H1 (cell line): ENCODE measurements at regions not wholly inside any gene's neighbourhood (a gene's known extent, or its start where the extent isn't known, plus 50 kb on each side); places are given as distances from the start of the nearest gene placed in this dataset.

ENCODE experiments used
- CTCF ChIA-PET: fragments of 300-600 bp; sonication (Branson Sonifier 250); formaldehyde crosslinking; loops from one replicate; lab custom pipeline; 2021; ENCODE audit not compliant: partially characterized antibody; lab: Charles Lee
- POLR2A ChIA-PET: fragments of 300-600 bp; sonication (Branson Sonifier 250); formaldehyde crosslinking; loops from one replicate; lab custom pipeline; 2021; ENCODE audit warnings: inconsistent platforms; ENCODE audit not compliant: partially characterized antibody; lab: Charles Lee
- DNase-seq, 2 experiments: peaks; one replicate each; pipeline versions ENCODE4 v3.0.0 to v3.0.0-alpha.2; 2010 to 2022; ENCODE audit warnings: low spot score in 2 of 2, low read depth in 1 of 2, mixed read lengths in 1 of 2
- FAIRE-seq: peaks from 2 replicates; lab custom pipeline; 2011; peaks lifted over from hg19 to GRCh38; lab: Jason Lieb, UNC
- H2AFZ ChIP-seq: 2 replicates; pipeline ENCODE4 v1.8.1; 2012; ENCODE audit warnings: low read length, inconsistent platforms
- H2AK5ac ChIP-seq: 2 replicates; pipeline ENCODE4 v1.6.1; 2013; ENCODE audit warnings: low read depth, low read length
- H2BK120ac ChIP-seq: replicated peaks from 2 replicates; pipeline ENCODE3; 2013; ENCODE audit warnings: low read depth, low read length, inconsistent platforms
- H2BK12ac ChIP-seq: 2 replicates; pipeline ENCODE4 v1.6.1; 2013; ENCODE audit warnings: low read depth, low read length
- H2BK15ac ChIP-seq: 2 replicates; pipeline ENCODE4 v1.6.1; 2013; ENCODE audit warnings: low read length
- H2BK20ac ChIP-seq: 2 replicates; pipeline ENCODE4 v1.6.1; 2013; ENCODE audit warnings: low read length
- H2BK5ac ChIP-seq: 2 replicates; pipeline ENCODE4 v1.6.1; 2013; ENCODE audit warnings: low read depth, low read length
- H3K14ac ChIP-seq: 2 replicates; pipeline ENCODE4 v1.6.1; 2013; ENCODE audit warnings: inconsistent platforms; ENCODE audit not compliant: insufficient read length
- H3K18ac ChIP-seq: 2 replicates; pipeline ENCODE4 v1.6.1; 2013; ENCODE audit warnings: low read length; ENCODE audit errors: extremely low read depth
- H3K23ac ChIP-seq: 2 replicates; pipeline ENCODE4 v1.6.1; 2013; ENCODE audit warnings: inconsistent platforms; ENCODE audit not compliant: insufficient read length
- H3K23me2 ChIP-seq: 2 replicates; pipeline ENCODE4 v1.6.1; 2013; ENCODE audit warnings: low read depth, low read length
- H3K27ac ChIP-seq: 2 replicates; pipeline ENCODE4 v1.6.1; 2011; ENCODE audit warnings: low read depth, low read length, inconsistent platforms
- H3K27me3 ChIP-seq, 4 experiments: replicated peaks in 1 of 4; 1 replicate in 1 of 4; 2 replicates in 3 of 4; pipeline versions ENCODE4 v1.6.1 to v1.8.1; 2011 to 2013; ENCODE audit warnings: low read length in 3 of 4, mild to moderate bottlenecking in 3 of 4, inconsistent platforms in 2 of 4, mixed read lengths in 2 of 4, moderate library complexity in 1 of 4; ENCODE audit not compliant: control insufficient read depth in 3 of 4, insufficient read depth in 3 of 4; ENCODE audit errors: extremely low read depth in 1 of 4
- H3K36me3 ChIP-seq, 4 experiments: 2 replicates each; pipeline versions ENCODE4 v1.6.1 to v1.8.1; 2011 to 2013; ENCODE audit warnings: mild to moderate bottlenecking in 4 of 4, low read length in 3 of 4, moderate library complexity in 2 of 4, control low read depth in 1 of 4, inconsistent platforms in 1 of 4; ENCODE audit not compliant: insufficient read depth in 4 of 4, control insufficient read depth in 2 of 4
- H3K4ac ChIP-seq: replicated peaks from 2 replicates; pipeline ENCODE3; 2013; ENCODE audit warnings: low read length, low read depth, mixed read lengths, inconsistent platforms; ENCODE audit not compliant: insufficient read length
- H3K4me1 ChIP-seq, 4 experiments: replicated peaks in 1 of 4; 1 replicate in 1 of 4; 2 replicates in 3 of 4; pipeline versions ENCODE4 v1.6.1 to v1.8.1; 2011 to 2013; ENCODE audit warnings: low read length in 3 of 4, inconsistent platforms in 2 of 4, mixed read lengths in 1 of 4; ENCODE audit not compliant: insufficient read depth in 4 of 4, control insufficient read depth in 3 of 4
- H3K4me2 ChIP-seq, 2 experiments: 2 replicates each; pipeline versions ENCODE4 v1.6.1 to v1.8.1; 2011 to 2013; ENCODE audit warnings: low read depth in 2 of 2, low read length in 2 of 2, control low read depth in 1 of 2, inconsistent platforms in 1 of 2, mild to moderate bottlenecking in 1 of 2; ENCODE audit not compliant: insufficient read depth in 1 of 2
- H3K4me3 ChIP-seq, 4 experiments: fragments of 200-600, 300-600 bp in 1 of 4; sonication (generic), shearing (Covaris generic), sonication (Bioruptor Twin) in 1 of 4; 2 replicates each; pipeline versions ENCODE4 v1.5.1 to v1.8.1; 2011 to 2016; ENCODE audit warnings: low read length in 4 of 4, low read depth in 3 of 4, control low read depth in 2 of 4, inconsistent platforms in 2 of 4, mild to moderate bottlenecking in 2 of 4, mixed read lengths in 1 of 4, moderate library complexity in 1 of 4; ENCODE audit not compliant: insufficient read depth in 2 of 4; ENCODE audit errors: extremely low read depth in 1 of 4
- H3K56ac ChIP-seq: replicated peaks from 2 replicates; pipeline ENCODE3; 2013; ENCODE audit warnings: low read depth, mild to moderate bottlenecking, mixed read lengths, low read length, inconsistent platforms; ENCODE audit not compliant: insufficient read length
- H3K79me1 ChIP-seq: 2 replicates; pipeline ENCODE4 v1.6.1; 2013; ENCODE audit warnings: low read depth, low read length, control low read depth
- H3K79me2 ChIP-seq, 2 experiments: 2 replicates each; pipeline versions ENCODE4 v1.6.1 to v1.8.1; 2012 to 2013; ENCODE audit warnings: low read length in 2 of 2, mild to moderate bottlenecking in 2 of 2, inconsistent platforms in 1 of 2; ENCODE audit not compliant: insufficient read depth in 2 of 2, control insufficient read depth in 1 of 2
- H3K9ac ChIP-seq, 4 experiments: replicated peaks in 1 of 4; 1 replicate in 1 of 4; 2 replicates in 3 of 4; pipeline versions ENCODE4 v1.6.1 to v1.8.1; 2011 to 2013; ENCODE audit warnings: low read depth in 3 of 4, low read length in 3 of 4, control low read depth in 2 of 4, mild to moderate bottlenecking in 2 of 4, moderate library complexity in 2 of 4, inconsistent platforms in 1 of 4; ENCODE audit errors: extremely low read depth in 1 of 4
- H3K9me3 ChIP-seq, 2 experiments: 2 replicates each; pipeline versions ENCODE4 v1.6.1 to v1.8.1; 2012 to 2013; ENCODE audit warnings: mild to moderate bottlenecking in 2 of 2, moderate library complexity in 2 of 2, control low read depth in 1 of 2, inconsistent platforms in 1 of 2, low read depth in 1 of 2, low read length in 1 of 2, mixed read lengths in 1 of 2; ENCODE audit not compliant: insufficient read depth in 2 of 2
- H4K20me1 ChIP-seq, 2 experiments: replicated peaks in 1 of 2; 2 replicates each; pipeline versions ENCODE3 to v1.8.1; 2011 to 2013; ENCODE audit warnings: inconsistent platforms in 2 of 2, low read length in 2 of 2, mild to moderate bottlenecking in 1 of 2; ENCODE audit not compliant: insufficient read depth in 2 of 2, control insufficient read depth in 1 of 2
- H4K5ac ChIP-seq: 2 replicates; pipeline ENCODE4 v1.6.1; 2013; ENCODE audit warnings: low read length, low read depth, mixed read lengths, inconsistent platforms; ENCODE audit not compliant: insufficient read length
- H4K8ac ChIP-seq: 2 replicates; pipeline ENCODE4 v1.8.0; 2013; ENCODE audit warnings: mild to moderate bottlenecking, moderate library complexity, low read length, inconsistent platforms; ENCODE audit not compliant: insufficient read depth; ENCODE audit errors: extremely low read depth
- H4K91ac ChIP-seq: replicated peaks from 2 replicates; pipeline ENCODE3; 2013; ENCODE audit warnings: low read length, mixed read lengths, inconsistent platforms; ENCODE audit not compliant: insufficient read length
- POLR2A ChIP-seq, 2 experiments: IDR thresholded peaks; 1 replicate in 1 of 2; 2 replicates in 1 of 2; pipeline ENCODE4 v1.6.1; 2011; ENCODE audit warnings: low read depth in 2 of 2, low read length in 2 of 2, mild to moderate bottlenecking in 2 of 2; ENCODE audit errors: control extremely low read depth in 1 of 2
- RAD21 ChIP-seq, 2 experiments: IDR thresholded peaks in 1 of 2; conservative IDR thresholded peaks in 1 of 2; 2 replicates each; pipeline ENCODE4 v1.6.1; 2011; ENCODE audit warnings: low read depth in 2 of 2, low read length in 2 of 2, improper control_type of control experiment in 1 of 2, inconsistent platforms in 1 of 2, mild to moderate bottlenecking in 1 of 2, moderate library complexity in 1 of 2
- SIN3A ChIP-seq, 2 experiments: IDR thresholded peaks in 1 of 2; conservative IDR thresholded peaks in 1 of 2; 2 replicates each; pipeline ENCODE4 v1.6.1; 2011 to 2012; ENCODE audit warnings: low read length in 2 of 2, improper control_type of control experiment in 1 of 2, low read depth in 1 of 2, mild to moderate bottlenecking in 1 of 2
- WGBS, 2 experiments: shearing (Covaris generic) in 1 of 2; methylation state at CpG; one replicate each; pipeline versions ENCODE4 v1.1.6 to v1.1.7; 2013 to 2015; ENCODE audit warnings: low lambda C conversion rate in 2 of 2, mixed read lengths in 2 of 2, inconsistent platforms in 1 of 2, low coverage in 1 of 2, missing lambda C conversion rate in 1 of 2; ENCODE audit not compliant: insufficient replicate concordance in 2 of 2, insufficient coverage in 1 of 2, insufficient read length in 1 of 2; ENCODE audit errors: extremely low coverage in 1 of 2, missing lambda C conversion rate in 1 of 2; 5-methylcytosine and 5-hydroxymethylcytosine counted together
- TF ChIP-seq, protein P1 (sequence below), 3 experiments: IDR thresholded peaks; 1 replicate in 2 of 3; 2 replicates in 1 of 3; pipeline versions ENCODE4 v1.5.1 to v1.6.1; 2011; ENCODE audit warnings: low read length in 3 of 3, mild to moderate bottlenecking in 3 of 3, inconsistent platforms in 2 of 3, low read depth in 1 of 3, moderate library complexity in 1 of 3; ENCODE audit not compliant: insufficient read depth in 1 of 3; ENCODE audit errors: control extremely low read depth in 1 of 3

- Histone ChIP-seq H4K8ac (no peak overlapping the region), H3K4me3 (no peak overlapping the region), H3K14ac (no peak overlapping the region), H3K4ac (no peak overlapping the region), H3K56ac (no peak overlapping the region), H4K91ac (no peak overlapping the region), H2BK15ac (no peak overlapping the region), H2BK12ac (no peak overlapping the region), H3K9ac (no peak overlapping the region), H3K27me3 (no peaks in the 10 kb centered on the region), H3K18ac (no peak overlapping the region), H2AK5ac (no peak overlapping the region), H2AFZ (no peak overlapping the region), H2BK120ac (no peak overlapping the region), H3K4me1 (no peaks in the 10 kb centered on the region), H3K27ac (no peak overlapping the region), H3K79me2 (no peaks in the 10 kb centered on the region), H4K20me1 (no peaks in the 10 kb centered on the region), H3K23me2 (no peaks in the 10 kb centered on the region), H3K23ac (no peak overlapping the region), H4K5ac (no peak overlapping the region), H3K36me3 (no peaks in the 10 kb centered on the region), H2BK20ac (no peak overlapping the region), H3K9me3 (peaks cover 43 to 58% of the 10 kb centered on the region in 2 experiments; a peak in 3 of 4 replicates), H3K79me1 (no peaks in the 10 kb centered on the region), H2BK5ac (no peak overlapping the region), H3K4me2 (no peak overlapping the region)
- FAIRE-seq (no peak), DNase-seq (no peak)
- TF ChIP-seq RAD21 (IDR thresholded peaks at IDR 0.05 in 1 of 2, conservative IDR thresholded peaks at IDR 0.05 in 1 of 2; ENCODE audit: low read depth in 2 of 2, low read length in 2 of 2) (no peak), POLR2A (IDR thresholded peaks at IDR 0.05; ENCODE audit: control extremely low read depth in 1 of 2, low read depth in 2 of 2, low read length in 2 of 2) (no peak), SIN3A (conservative IDR thresholded peaks at IDR 0.05 in 1 of 2, IDR thresholded peaks at IDR 0.05 in 1 of 2; ENCODE audit: low read depth in 1 of 2, low read length in 2 of 2) (no peak)
- TF ChIP-seq, protein P1, sequence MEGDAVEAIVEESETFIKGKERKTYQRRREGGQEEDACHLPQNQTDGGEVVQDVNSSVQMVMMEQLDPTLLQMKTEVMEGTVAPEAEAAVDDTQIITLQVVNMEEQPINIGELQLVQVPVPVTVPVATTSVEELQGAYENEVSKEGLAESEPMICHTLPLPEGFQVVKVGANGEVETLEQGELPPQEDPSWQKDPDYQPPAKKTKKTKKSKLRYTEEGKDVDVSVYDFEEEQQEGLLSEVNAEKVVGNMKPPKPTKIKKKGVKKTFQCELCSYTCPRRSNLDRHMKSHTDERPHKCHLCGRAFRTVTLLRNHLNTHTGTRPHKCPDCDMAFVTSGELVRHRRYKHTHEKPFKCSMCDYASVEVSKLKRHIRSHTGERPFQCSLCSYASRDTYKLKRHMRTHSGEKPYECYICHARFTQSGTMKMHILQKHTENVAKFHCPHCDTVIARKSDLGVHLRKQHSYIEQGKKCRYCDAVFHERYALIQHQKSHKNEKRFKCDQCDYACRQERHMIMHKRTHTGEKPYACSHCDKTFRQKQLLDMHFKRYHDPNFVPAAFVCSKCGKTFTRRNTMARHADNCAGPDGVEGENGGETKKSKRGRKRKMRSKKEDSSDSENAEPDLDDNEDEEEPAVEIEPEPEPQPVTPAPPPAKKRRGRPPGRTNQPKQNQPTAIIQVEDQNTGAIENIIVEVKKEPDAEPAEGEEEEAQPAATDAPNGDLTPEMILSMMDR (IDR thresholded peaks at IDR 0.05; ENCODE audit: control extremely low read depth in 1 of 3, insufficient read depth in 1 of 3, low read depth in 1 of 3, low read length in 3 of 3), result no peak
- ChIA-PET CTCF (no interaction called here), POLR2A (no interaction called here)
- 67% methylated on average over 1 of the region's 1 CpG; no CpG with 5 or more reads in 1 of the 2 experiments for WGBS, 2 experiments
Measured at GRCh38 chr20:55919319-55919718, 86.0 kb downstream of the CBLN4 start.
